ENCODE measurements at regions not wholly inside any gene's neighbourhood (a gene's known extent, or its start where the extent isn't known, plus 50 kb on each side); places are given as distances from the start of the nearest gene placed in this dataset.

DNA sequence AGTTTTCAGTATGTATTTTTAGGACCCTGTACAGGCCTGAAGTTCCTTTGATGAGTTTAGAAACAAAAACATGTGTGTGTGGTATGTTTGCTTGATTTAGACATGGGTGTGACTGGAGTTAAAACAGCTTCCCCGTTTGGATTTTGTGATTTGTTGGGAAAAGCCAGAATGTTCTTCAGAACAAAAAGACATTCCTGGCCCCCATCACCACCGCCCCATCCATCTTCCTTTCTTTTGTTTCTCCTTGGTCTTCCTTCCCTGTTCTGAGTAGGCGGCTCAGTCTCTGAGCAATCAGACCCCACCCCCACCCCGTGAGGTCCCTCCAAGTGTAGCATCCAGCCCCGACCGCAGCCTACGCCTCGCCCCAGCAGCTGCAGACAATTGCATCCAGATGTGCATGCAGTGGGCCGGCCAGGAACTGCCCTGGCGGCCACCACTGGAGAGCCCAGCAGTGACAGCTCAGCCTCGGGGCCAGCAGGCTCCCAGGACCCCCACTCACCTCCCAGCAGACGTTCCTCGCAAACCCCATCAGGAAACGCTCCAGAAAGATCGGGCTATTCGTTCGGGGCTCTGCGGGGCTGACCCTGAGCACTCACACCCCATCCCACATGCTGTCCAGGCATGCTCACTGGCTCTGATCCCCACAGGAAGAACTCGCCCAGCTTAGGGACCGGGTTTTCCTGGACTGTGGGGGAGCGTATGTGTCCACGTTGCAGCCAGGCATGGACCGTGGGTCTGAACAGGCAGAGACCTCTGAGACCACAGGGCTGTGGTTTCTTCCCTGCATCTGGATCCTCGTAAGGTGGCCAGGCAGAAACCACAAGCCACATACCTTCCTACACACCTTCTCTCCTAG, 99.8 kb upstream of the CDH5 start:
- no peak for DNase-seq (ENCODE audit: low spot score)

DNA sequence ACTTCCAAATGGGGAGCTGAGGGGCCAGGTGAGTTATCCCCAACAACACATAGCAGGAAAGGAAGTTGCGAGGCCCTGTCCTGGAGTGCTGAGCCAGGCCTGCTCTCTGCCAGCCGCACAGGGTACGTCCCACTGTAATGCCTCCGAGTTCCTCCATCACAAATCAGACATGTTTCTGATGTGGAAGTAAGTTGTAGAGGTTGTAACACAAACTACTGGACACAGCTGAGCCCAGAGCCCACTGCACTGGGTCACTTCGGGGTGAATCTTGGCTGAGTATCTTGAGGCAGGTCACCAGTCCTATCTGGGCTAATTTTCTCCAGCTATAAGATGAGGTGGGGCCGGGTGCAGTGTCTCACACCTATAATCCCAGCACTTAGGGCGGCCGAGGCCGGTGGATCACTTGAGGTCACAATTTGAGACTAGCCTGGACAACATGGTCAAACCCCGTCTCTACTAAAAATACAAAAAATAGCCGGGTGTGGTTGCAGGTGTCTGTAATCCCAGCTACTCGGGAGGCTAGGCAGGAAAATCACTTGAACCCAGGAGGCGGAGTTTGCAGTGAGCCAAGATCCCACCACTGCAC, 100.8 kb upstream of the CDH5 start:
- DNase-seq (ENCODE audit: low spot score): no peak

DNA sequence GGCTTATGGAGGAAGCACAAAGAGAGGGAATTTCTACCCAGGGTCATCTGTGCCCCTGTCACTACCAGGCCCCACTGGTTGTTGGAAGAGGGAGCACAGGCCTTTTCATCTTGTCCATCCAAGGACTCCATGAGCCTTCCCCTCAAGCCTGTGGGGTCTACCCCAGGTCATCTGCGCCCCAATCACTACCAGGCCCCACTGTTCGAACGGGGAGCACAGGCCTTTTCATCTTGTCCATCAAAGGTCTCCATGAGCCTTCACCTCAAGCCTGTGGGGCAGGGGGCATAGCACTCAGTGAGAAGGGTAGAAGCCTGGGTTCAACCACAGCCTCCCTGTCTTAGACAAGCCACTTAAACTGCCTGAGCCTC, 101.5 kb upstream of the CDH5 start:
- DNase-seq (ENCODE audit: low spot score): no peak

DNA sequence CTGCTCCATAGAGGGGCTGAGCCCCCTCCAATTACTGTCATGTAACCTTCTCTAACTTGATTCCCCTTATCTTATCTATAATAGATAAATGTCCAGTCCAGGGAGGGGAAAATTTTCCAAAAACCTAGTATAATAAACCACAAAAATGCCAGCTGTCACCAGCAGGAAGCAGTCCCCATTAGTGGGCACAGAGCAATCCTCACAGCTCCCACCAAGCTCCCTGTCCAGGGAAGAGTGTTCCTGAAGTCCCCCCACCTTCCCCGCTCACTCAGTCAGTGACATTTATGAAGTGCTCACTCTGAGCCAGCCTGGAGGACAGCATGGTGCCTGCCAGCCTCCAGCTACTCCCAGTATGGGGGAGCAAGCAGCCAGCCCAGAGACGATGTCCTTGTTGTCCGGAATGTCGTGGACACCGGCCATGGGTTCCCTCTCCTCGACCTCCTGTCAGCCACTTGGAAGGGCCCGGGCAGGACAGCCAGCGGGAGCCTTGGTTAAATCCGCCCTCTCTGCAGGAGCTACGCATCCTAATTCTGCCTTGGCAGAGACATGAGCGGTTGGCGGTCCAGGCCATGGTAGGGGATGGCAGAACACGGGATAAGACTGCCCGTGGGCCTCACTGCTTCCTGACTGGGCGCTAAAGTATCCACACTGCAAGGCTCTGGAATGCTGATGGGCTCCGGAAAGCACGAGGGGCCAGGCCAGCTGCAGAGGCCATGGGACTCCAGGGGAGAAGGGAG, 102.0 kb upstream of the CDH5 start:
- no peak for DNase-seq (ENCODE audit: low spot score)

DNA sequence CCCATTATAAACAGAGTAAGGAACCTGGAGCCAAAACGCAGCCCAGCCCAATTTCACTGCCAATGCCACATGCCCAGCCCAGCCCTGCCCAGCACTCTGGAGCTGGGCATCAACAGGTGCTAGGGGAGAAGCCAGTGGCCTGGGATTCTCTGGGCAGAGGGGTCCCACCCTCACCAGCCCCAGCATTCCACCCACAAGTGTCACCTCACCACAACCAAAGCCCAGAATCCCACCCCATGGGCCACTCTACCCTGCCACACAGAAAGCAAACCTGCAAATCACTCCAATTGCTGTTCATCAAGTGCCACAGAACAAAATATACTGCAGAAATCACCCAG, 102.5 kb upstream of the CDH5 start:
- DNase-seq (ENCODE audit: low spot score): no peak

DNA sequence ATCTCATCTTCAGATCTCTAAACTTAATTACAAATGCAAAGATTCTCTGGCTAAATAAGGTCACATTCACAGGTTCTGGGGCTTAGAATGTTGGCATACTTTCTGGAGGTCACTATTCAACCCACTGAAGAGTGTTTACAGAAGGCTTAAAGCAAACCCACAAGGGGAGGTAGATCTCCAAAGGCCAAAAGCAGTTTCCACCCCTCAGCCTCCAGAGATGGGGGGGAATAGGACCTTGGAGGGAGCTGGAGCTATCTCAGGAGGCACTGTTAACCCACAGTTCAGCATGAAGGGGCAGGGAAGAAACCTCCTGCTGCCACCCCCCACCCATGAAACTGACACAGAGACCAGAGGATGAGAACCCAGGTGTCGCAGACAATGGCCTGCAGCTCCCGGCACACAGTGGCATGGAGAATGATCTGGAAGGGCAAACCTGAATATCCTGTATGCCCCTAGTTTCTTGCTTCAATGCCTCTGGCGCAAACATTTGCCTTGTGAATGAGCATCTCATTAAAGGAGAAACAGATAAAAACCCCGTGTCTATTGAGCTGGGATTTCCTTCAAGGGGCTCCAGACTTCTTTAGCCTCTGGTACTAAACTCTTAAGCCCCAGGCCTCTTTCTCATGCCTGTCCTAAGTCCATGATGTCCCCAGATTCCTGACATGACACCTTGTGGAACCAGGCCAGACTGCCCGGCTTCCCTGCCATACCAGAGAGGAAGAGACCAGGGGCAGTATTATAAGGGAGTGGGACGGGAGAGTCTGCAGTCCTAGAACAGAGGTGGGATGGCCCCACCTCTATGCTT, 103.1 kb upstream of the CDH5 start:
- no peak for DNase-seq (ENCODE audit: low spot score)

DNA sequence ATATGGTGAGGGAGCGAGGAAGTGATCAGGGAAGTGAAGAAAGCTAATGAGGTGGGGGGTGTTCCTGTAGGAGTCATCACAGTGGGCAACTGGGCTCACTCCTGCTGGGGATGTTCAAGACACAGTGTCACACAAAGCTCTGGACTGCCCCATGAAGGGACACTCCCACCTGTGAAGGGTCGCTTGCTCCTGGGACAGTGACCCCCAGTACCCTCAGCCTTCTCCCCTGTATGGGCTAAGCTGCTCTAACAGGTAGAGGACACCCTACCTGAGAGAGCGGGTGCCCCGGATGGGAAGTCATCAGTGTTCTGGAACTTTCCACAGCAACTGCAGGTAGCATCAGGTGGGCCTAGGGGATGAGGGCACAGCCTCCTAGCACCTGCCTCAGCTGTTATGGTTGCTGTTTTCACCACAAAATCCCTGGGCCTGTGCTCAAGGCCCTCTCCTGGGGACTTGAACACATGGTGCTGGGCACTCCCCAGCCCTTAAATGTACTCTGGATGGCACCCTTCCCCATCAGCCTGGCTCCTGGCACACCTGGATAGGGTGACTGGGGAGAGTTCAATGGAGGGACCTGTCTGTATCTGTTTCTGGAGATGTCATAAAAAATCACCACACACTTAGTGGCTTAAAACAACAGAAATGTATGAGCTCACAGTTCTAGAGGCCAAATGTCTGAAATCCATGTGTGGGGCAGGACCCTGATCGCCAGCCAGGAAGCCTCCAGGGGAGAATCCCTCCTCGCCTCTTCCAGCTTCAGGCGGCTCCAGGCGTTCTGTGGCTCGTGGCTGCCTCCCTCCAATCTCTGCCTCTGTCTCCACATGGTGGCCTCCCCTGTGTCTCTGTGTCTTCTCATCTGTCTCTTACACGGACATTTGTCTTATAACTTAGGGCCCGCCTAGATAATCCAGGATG, 104.0 kb upstream of the CDH5 start:
- no peak for DNase-seq (ENCODE audit: low spot score)

DNA sequence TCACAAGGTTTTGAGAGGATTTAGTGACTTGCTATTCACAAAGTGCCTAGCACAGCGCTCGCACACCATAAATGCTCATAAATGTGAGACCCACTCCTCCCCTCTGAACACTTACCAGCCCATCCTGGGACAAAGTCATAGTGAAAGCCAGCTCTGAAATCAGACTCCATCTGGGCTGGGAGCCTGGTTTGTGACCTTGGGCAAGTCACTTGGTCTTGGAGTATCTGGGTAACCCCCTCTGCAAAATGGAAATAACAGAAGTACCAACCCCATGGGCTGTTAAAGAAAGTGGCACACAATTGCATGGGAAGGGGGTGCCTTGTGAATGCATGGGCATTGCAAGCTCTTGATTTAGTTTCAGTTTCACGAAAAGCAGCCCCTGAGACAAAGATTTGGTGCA, 104.7 kb upstream of the CDH5 start:
- DNase-seq (ENCODE audit: low spot score): no peak

DNA sequence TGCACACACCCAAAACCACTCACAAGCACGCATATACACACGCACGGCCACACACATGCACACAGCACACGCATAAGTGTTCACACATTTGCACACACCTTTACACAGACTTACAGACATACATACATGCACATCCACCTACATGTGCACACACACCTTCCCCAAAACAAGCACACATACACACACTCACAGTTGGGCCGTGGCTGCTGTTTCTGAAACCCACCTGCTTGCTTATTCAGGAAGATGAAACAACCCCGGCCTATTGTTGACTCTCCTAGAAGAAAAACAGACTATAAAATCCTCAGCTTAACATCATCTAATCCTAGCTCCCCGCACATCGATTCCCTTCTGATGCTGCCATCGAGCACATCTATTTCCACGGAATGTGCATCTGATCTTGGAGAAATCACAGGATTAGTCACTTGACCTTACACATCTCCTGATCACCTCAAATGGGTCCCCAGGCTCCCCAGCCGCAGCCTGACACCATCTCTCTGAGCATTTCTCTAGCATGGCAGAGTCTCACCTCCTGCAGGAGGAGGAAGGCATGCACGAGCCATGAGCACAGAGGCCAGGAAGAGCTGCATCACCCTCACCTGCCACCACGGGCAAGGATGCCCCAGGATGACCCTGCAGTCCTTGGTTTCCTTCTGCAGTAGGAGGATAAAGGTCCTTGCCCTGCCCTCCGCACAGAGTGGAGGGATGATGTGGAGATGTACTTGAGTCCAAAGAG, 105.8 kb upstream of the CDH5 start:
- DNase-seq (ENCODE audit: low spot score): no peak

DNA sequence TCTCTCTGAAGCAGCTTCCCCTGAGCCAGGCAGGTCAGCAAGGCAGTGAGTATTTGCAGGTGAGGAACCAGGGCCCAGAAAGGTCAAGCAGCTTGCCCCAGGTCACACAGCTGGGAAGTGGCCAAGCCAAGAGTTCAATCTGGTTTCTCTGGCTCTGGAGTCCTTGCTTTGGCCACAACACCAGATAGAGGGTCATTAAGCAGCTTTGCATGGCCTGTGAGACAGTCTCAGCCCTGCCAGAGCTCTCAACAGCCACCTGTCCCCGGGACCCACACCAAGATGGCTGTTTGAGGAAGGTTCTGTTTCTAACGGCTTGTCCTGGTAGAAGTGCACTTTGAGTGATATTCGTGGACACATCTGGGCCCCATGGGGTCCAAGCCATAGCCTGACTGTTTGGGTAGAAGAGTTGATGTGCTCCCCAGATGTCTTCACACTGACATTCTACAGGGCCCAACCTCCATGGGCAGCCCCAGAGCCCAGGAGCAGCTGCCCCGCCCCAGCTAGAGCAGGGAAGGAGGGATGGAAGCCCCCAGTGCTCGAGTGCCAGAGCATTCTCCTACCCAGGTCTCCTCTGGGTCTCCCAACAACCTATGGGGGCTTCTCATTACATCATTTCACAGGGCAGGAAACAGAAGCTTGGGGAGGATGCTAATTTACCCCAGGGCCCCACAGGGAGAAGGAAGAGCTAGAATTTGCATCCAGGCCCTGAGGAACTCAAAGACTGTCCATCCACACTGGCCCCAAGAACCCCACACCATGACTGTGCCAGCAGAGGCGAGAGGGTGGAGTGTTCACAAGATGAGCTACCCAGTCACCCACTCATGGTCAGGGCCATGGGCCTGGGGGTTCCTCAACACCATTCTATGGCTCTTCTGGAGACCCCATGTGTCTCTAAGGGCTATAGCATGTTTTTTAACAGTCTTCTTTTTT, 107.3 kb upstream of the CDH5 start:
- DNase-seq (ENCODE audit: low spot score): no peak

DNA sequence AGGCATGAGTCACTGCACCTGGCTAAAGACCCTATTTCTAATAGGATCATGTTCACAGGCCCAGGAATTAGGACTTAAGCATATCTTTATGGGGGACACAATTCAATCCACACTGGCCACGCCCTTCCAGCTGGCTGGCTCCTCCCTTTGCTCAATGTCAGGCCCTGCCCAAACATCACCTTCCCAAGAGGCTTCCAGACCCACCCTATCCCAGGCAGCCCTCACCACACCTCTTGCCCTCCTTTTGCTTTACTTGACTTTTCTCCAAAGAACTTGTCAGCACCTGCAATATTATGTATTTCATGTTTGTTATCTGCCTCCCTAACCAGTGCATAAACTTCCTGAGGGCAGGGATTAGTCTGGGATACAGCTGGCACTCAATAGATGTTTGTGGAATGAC, 109.6 kb upstream of the CDH5 start:
- DNase-seq (ENCODE audit: low spot score): no peak

DNA sequence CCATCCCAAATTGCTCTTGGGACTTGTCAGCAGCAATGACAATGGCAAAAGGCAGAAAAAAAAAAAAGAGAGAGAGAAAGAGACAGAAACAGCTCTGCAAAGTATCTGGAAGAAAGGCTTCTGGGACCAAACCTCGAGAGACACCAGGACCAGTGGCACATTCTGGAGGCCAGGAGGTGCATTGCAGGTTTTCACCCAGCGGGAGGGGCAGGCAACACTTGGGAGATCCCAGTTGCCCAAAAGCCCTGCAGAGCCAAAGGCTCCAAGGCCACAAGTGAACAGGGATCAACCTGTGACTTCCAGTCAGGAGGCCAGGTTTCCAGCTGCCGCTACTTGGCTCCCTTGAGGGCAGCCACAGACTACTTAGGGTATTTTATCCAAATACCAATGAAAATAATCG, 110.8 kb upstream of the CDH5 start:
- DNase-seq (ENCODE audit: low spot score): no peak

DNA sequence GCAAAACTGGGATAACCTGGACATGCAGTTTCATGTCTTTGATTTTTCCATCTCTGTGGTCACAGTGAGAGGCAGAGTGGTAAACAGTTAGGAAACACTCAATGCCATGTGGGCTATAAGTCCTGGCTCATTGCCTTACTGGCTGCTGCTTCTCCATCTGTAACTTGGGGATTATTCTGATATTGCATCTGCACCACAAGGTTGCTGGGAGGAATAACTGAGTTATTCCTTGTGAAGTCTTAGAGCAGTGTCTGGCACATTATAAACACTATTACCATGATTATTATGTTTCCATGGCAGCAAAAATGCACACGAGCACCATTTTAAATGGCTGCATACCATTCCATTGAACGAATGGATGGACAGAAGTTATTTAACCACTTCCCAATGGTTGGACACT, 111.7 kb upstream of the CDH5 start:
- DNase-seq (ENCODE audit: low spot score): no peak

DNA sequence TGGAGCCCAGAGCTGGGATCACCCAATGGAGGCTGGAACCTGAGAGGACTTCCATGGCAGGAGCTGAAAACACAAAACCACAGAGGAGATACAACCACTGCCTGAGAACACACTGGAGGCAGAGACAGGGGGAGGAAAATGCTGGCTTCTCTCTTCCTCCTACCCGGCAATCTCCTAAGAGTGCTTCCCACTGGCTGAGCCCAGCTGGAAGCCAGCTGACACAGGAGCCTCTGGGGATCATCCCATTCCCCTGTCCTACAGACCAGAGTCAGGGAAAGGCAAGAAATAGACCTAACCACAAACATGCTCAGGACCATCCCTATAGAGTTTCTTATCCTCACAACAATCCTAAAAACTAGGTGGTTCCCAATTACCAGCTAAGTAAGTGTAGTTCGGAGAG, 112.4 kb upstream of the CDH5 start:
- DNase-seq (ENCODE audit: low spot score): no peak

DNA sequence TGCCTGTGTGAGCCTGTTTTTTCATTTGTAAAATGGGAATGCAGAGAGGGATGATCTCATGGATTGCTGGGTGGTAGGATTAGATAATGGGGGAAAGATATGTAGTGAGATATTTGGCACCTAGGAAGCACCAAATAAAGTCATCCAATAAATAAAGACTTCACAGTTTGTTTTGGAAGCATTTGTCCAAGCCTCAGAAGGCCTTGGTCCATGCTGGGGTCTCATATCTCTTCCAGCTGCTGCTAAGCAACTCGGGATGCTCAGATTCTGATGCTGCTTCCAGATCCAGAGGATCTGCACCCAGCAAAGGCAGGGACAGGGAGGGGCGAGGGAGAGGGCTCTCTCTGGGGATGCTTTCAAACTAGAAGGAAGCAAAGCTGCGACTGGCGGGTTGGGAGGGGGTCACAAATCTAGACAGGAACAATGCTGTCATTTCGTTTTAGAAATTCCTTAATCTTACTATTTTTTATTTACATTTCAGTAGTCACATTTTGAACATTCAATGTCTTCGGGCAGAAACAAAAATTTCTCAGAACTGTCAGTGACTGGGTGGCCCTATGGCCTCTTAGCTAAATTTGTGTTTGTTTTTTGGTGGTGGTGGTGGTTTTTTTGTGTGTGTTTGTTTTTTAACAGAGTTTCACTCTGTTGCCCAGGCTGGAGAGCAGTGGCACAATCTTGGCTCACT, 114.9 kb upstream of the CDH5 start:
- no peak for DNase-seq (ENCODE audit: low spot score)

DNA sequence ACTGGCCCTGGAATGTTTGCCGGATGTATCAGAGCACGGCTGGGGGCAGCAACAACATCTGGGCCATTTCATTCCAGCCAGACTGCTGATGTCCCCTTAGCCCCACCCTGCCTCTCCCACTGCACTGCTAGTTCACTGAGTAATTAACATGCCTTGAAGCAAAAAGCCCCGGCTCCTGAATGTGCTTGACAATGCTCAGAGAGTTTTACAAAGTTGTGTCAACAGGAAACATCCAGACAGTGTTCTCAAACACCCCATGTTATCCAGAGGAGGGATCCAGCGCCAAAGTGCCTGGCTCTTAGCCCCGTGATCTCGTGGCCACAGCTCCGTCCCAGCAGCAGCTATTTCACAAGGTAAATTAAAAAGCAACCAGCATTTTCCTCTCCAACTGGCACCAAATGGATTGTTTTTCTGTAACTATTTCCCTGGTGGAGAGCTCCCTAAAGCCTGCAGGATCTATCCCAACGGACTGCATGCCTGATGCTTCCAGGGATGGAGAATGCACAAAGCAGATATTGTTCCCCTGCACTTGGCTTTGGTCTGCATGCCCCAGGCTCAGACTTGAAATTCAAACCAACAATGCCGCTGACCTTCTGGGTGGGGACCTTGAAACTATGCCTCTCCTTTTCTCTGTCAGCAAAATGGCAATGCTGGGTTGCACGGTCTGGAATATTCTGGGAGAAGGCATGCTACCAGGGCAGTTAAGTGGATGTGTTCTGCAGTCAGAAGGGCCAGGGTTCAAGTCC, 115.6 kb upstream of the CDH5 start:
- DNase-seq (ENCODE audit: low spot score): peak; percentile 40

DNA sequence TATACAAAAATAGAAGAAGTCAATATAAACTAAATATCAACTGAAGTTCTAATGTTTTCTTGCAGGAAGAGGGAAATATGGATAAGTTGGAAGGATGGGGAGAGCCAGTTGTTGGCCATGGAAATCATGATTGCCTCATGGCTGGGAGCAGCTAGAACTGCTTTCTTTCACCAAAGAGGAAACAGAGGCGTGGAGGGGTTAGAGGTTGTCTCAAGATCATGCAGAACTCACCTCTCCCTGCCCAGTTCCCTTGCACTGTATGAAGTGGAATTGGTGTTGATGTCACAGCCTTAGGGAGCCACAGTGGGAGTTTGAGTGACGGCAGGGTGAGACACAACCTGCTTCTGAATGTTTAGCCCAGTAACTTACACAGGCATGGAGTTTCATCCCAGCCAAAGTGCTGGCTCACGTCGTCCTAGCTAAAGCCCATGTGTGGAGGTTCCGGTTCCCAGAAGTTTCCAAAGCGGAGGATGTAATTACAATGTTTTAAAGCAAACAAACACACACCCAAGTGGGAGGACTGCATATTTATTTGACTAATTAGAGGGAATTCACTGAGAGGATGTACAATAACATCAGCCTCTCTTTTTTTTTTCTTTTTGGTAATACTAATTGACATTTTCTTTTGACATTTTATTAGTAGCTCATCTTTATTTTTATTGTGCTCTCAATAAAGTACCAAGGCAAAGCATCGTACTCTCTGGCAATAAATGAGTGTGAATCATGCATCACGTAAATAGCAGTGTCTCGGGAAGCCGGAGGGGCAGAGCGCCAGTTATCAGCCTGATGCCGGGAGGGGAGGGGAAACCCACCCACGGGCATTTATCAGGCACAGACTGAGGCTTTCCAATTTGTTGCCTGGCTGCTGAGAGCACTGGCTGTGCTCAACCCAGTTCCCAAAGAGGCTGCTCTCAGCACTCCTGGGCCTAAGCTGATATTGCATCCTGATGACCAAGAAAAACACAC, 118.7 kb upstream of the CDH5 start:
- peak; percentile 35 for DNase-seq (ENCODE audit: low spot score)
